ENCODE measurements at regions not wholly inside any gene's neighbourhood (a gene's known extent, or its start where the extent isn't known, plus 50 kb on each side); places are given as distances from the start of the nearest gene placed in this dataset.

- Mint-ChIP-seq H3K27me3 (peaks cover 9% of the 10 kb centered on the region), H3K27ac (no peak overlapping the region), H3K4me1 (ENCODE audit: unreplicated experiment) (peaks cover 5% of the 10 kb centered on the region), H3K9me3 (peaks cover 10% of the 10 kb centered on the region), H3K36me3 (peaks cover 4% of the 10 kb centered on the region), H3K4me3 (no peak overlapping the region)
- TF ChIP-seq CTCF (conservative IDR thresholded peaks at IDR 0.05), result no peak
- no peak for DNase-seq (ENCODE audit: extremely low spot score, unreplicated experiment)
These were observed 425.0 kb upstream of the GRM7 start for GRCh38 chr3:6435951-6436350.

- peaks cover 10% of the 10 kb centered on the region for H3K9me3 Mint-ChIP-seq
- peaks cover 9% of the 10 kb centered on the region for H3K27me3 Mint-ChIP-seq
- H3K36me3 Mint-ChIP-seq, result peaks cover 4% of the 10 kb centered on the region
- no peak for DNase-seq (ENCODE audit: extremely low spot score, unreplicated experiment)
- peaks cover 5% of the 10 kb centered on the region for H3K4me1 Mint-ChIP-seq (ENCODE audit: unreplicated experiment)
- no peak overlapping the region for H3K27ac Mint-ChIP-seq
- H3K4me3 Mint-ChIP-seq, result no peak overlapping the region
- TF ChIP-seq CTCF (conservative IDR thresholded peaks at IDR 0.05), result no peak
These were observed 423.3 kb upstream of the GRM7 start for GRCh38 chr3:6437631-6438030.

GRCh38 chr3:6438031-6438430, 422.9 kb upstream of the GRM7 start:
- no peak overlapping the region for H3K27ac Mint-ChIP-seq
- H3K36me3 Mint-ChIP-seq, result peaks cover 4% of the 10 kb centered on the region
- TF ChIP-seq CTCF (conservative IDR thresholded peaks at IDR 0.05), result no peak
- H3K4me3 Mint-ChIP-seq, result no peak overlapping the region
- H3K27me3 Mint-ChIP-seq, result peaks cover 9% of the 10 kb centered on the region
- DNase-seq (ENCODE audit: extremely low spot score, unreplicated experiment), result no peak
- peaks cover 10% of the 10 kb centered on the region for H3K9me3 Mint-ChIP-seq
- H3K4me1 Mint-ChIP-seq (ENCODE audit: unreplicated experiment), result peaks cover 5% of the 10 kb centered on the region

GRCh38 chr3:6439226-6439625, 421.7 kb upstream of the GRM7 start:
- no peak for TF ChIP-seq CTCF (conservative IDR thresholded peaks at IDR 0.05)
- H3K36me3 Mint-ChIP-seq, result peaks cover 1% of the 10 kb centered on the region
- H3K27me3 Mint-ChIP-seq, result peaks cover 7% of the 10 kb centered on the region
- peaks cover 5% of the 10 kb centered on the region for H3K4me1 Mint-ChIP-seq (ENCODE audit: unreplicated experiment)
- H3K4me3 Mint-ChIP-seq, result no peak overlapping the region
- no peak overlapping the region for H3K27ac Mint-ChIP-seq
- DNase-seq (ENCODE audit: extremely low spot score, unreplicated experiment), result no peak
- H3K9me3 Mint-ChIP-seq, result peaks cover 7% of the 10 kb centered on the region

- TF ChIP-seq CTCF (conservative IDR thresholded peaks at IDR 0.05), result no peak
- peaks cover 5% of the 10 kb centered on the region for H3K4me1 Mint-ChIP-seq (ENCODE audit: unreplicated experiment)
- DNase-seq (ENCODE audit: extremely low spot score, unreplicated experiment), result no peak
- H3K4me3 Mint-ChIP-seq, result no peak overlapping the region
- H3K36me3 Mint-ChIP-seq, result no peaks in the 10 kb centered on the region
- no peak overlapping the region for H3K27ac Mint-ChIP-seq
- peaks cover 6% of the 10 kb centered on the region for H3K27me3 Mint-ChIP-seq
- H3K9me3 Mint-ChIP-seq, result peaks cover 5% of the 10 kb centered on the region
These were observed 421.1 kb upstream of the GRM7 start for GRCh38 chr3:6439824-6440223.
